Upper lobe of left lung (tissue), 6 donors: ENCODE measurements at regions not wholly inside any gene's neighbourhood (a gene's known extent, or its start where the extent isn't known, plus 50 kb on each side); places are given as distances from the start of the nearest gene placed in this dataset.

Experiments
- ATAC-seq, 2 donors: fragments of 200-7000 bp; cut with Tn5 transposase; one replicate each; pipeline ENCODE4 v1.9.1; 2022; ENCODE audit warnings: mild to moderate bottlenecking in 2 of 2, moderate library complexity in 2 of 2; ENCODE audit not compliant: low FRiP score in 2 of 2
- DNase-seq, 2 donors: peaks; one replicate each; pipeline ENCODE4 v3.0.0-alpha.2; 2019 to 2020
- H3K27ac ChIP-seq, 4 donors: fragments of 200-600 bp; sonication (generic); one replicate each; pipeline ENCODE4 v1.5.1; 2016 to 2019
- H3K27me3 ChIP-seq, 4 donors: fragments of 200-600 bp; sonication (generic); one replicate each; pipeline ENCODE4 v1.5.1; 2017 to 2019
- H3K36me3 ChIP-seq, 4 donors: fragments of 200-600 bp; sonication (generic); one replicate each; pipeline ENCODE4 v1.5.1; 2016 to 2019
- H3K4me1 ChIP-seq, 4 donors: fragments of 200-600 bp; sonication (generic); one replicate each; pipeline ENCODE4 v1.5.1; 2018 to 2019
- H3K4me3 ChIP-seq, 4 donors: fragments of 200-600 bp; sonication (generic); one replicate each; pipeline ENCODE4 v1.5.1; 2017 to 2019; ENCODE audit warnings: mild to moderate bottlenecking in 2 of 4, moderate library complexity in 1 of 4
- H3K9me3 ChIP-seq, 4 donors: fragments of 200-600 bp; sonication (generic); one replicate each; pipeline ENCODE4 v1.5.1; 2018 to 2019
- EP300 ChIP-seq, 4 donors: sonication (generic); formaldehyde crosslinking; IDR thresholded peaks; one replicate each; pipeline ENCODE4 v1.5.1; 2017; ENCODE audit warnings: antibody characterized with exemption in 4 of 4, control low read depth in 2 of 4
- POLR2A ChIP-seq, 4 donors: fragments of 450-650 bp; IDR thresholded peaks; one replicate each; pipeline ENCODE4 v1.5.1; 2016 to 2017; ENCODE audit warnings: antibody characterized with exemption in 4 of 4, mild to moderate bottlenecking in 2 of 4
- POLR2AphosphoS5 ChIP-seq, 2 donors: sonication (generic); formaldehyde crosslinking; IDR thresholded peaks; one replicate each; pipeline ENCODE4 v1.5.1; 2017; ENCODE audit warnings: antibody characterized with exemption in 2 of 2
- WGBS, 2 donors: methylation state at CpG; one replicate each; pipeline ENCODE4 v1.1.5; 2017 to 2018; 5-methylcytosine and 5-hydroxymethylcytosine counted together
- TF ChIP-seq, protein P1 (sequence below), 6 experiments: fragments of 450-650 bp in 4 of 6; fragments of 200-600 bp in 2 of 6; sonication (generic) in 2 of 6; IDR thresholded peaks; one replicate each; pipeline ENCODE4 v1.5.1; 2016 to 2019; ENCODE audit warnings: antibody characterized with exemption in 6 of 6
- donor health status: DM: no; HTN: no; CAD: no; lungs with moderate emphysema.
- donor health status: DM: no; HTN: yes; CAD: no; lungs with severe emphysema.

DNA sequence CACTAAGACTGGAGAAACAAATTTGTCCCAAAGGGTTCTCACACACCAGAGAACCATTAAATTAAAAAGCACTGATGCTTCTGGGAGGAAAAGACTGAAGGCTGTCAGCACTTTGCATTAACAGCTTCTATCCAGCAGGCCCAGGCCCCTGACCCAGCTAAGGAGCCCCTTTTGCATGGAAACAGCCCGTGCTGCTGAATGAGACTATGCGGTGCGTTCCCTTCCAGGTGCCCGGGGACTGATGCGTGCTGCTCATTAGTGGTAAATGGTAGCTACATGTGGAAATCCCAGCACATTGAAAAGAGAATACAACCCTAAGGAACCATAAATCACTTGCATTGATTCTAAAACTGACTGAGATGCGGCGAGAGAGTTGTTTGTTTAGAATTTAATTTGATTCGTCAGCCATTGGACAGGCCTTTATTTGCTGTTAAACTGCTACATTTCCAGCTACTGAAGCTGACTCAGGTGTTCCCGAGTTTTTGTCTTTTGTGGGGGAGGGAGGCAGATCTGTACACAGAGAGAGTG, 351.0 kb upstream of the SLC24A2 start:
- TF ChIP-seq POLR2AphosphoS5 (IDR thresholded peaks at IDR 0.05), result no peak
- TF ChIP-seq POLR2A (IDR thresholded peaks at IDR 0.05), result no peak
- TF ChIP-seq, protein P1, sequence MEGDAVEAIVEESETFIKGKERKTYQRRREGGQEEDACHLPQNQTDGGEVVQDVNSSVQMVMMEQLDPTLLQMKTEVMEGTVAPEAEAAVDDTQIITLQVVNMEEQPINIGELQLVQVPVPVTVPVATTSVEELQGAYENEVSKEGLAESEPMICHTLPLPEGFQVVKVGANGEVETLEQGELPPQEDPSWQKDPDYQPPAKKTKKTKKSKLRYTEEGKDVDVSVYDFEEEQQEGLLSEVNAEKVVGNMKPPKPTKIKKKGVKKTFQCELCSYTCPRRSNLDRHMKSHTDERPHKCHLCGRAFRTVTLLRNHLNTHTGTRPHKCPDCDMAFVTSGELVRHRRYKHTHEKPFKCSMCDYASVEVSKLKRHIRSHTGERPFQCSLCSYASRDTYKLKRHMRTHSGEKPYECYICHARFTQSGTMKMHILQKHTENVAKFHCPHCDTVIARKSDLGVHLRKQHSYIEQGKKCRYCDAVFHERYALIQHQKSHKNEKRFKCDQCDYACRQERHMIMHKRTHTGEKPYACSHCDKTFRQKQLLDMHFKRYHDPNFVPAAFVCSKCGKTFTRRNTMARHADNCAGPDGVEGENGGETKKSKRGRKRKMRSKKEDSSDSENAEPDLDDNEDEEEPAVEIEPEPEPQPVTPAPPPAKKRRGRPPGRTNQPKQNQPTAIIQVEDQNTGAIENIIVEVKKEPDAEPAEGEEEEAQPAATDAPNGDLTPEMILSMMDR (IDR thresholded peaks at IDR 0.05), result no peak
- TF ChIP-seq EP300 (IDR thresholded peaks at IDR 0.05), result no peak
- WGBS, 2 donors, result 93 to 95% methylated on average over 9 of the region's 9 CpGs
- H3K4me3 ChIP-seq, result no peak overlapping the region
- ATAC-seq, result no peak
- no peak for DNase-seq
- no peak overlapping the region for H3K27ac ChIP-seq
- H3K36me3 ChIP-seq, result no peaks in the 10 kb centered on the region
- H3K9me3 ChIP-seq, result no peaks in the 10 kb centered on the region
- no peaks in the 10 kb centered on the region for H3K27me3 ChIP-seq
- H3K4me1 ChIP-seq, result no peaks in the 10 kb centered on the region

DNA sequence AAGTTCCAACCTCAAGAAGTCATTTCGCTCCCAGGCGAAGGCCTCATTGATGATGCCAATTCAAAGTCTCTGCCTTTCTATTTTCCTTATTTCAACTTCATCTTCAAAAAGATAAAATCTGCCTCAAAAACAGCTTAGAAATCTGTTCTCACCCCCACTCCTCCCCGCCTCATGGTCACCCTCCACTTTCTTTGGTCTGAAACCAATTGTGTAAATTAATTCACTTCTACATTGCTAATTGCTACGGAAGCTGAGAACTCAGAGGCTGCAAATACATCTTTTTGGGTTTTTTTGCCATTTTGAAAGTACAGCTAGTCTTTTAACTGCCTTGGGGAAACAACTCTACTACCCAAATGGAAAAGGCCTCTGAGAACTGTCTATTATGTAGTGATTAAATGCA, 350.0 kb upstream of the SLC24A2 start:
- no peaks in the 10 kb centered on the region for H3K4me1 ChIP-seq
- no peak for ATAC-seq
- WGBS, 2 donors, result 97 to 98% methylated on average over 4 of the region's 4 CpGs
- TF ChIP-seq, protein P1 (IDR thresholded peaks at IDR 0.05), result no peak
- TF ChIP-seq EP300 (IDR thresholded peaks at IDR 0.05) (no peak), POLR2AphosphoS5 (IDR thresholded peaks at IDR 0.05) (no peak), POLR2A (IDR thresholded peaks at IDR 0.05) (no peak)
- no peaks in the 10 kb centered on the region for H3K27me3 ChIP-seq
- no peaks in the 10 kb centered on the region for H3K36me3 ChIP-seq
- no peak overlapping the region for H3K4me3 ChIP-seq
- DNase-seq, result no peak
- no peaks in the 10 kb centered on the region for H3K9me3 ChIP-seq
- no peak overlapping the region for H3K27ac ChIP-seq

DNA sequence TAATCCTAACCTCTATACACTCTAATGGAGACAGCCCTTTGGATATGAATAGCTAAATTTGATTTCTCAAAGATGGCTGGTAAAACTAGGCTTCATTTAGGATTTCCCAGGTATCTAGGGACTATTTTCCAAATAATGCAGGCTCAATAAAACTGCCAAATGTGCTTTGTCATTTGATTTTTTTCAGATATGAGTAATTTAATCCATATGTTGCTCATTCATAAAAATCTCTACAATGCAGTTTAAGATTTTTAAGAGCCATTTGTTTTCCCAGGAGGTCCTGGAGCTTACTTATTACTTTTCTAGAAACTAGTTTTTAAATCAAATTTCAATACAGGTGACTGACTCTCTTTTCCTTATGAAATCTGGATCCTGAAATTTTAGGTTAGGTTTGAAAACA, 349.3 kb upstream of the SLC24A2 start:
- Histone ChIP-seq H3K36me3 (no peaks in the 10 kb centered on the region), H3K4me1 (no peaks in the 10 kb centered on the region), H3K9me3 (no peaks in the 10 kb centered on the region), H3K27me3 (no peaks in the 10 kb centered on the region), H3K27ac (no peak overlapping the region), H3K4me3 (no peak overlapping the region)
- no peak for ATAC-seq
- TF ChIP-seq, protein P1 (IDR thresholded peaks at IDR 0.05), result no peak
- TF ChIP-seq EP300 (IDR thresholded peaks at IDR 0.05), result no peak
- TF ChIP-seq POLR2A (IDR thresholded peaks at IDR 0.05), result no peak
- no peak for TF ChIP-seq POLR2AphosphoS5 (IDR thresholded peaks at IDR 0.05)
- DNase-seq, result no peak

DNA sequence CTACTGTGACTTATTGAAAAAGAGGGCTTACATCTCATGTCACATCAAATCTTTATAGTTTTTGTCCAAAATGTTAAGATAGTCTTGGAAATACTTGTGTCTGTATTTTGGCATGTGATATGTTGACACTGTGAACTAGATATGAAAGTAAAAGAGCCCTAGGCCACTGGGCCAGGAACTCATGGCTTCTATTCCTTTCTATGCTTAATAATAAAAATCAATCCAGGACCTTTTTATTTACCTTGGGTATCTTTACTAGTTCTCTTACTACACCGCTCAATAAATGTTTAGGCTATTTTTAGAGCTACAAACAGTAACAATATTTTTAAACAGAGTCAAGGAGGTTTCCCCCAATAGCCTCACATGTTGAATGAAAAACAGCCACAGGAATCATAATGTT, 348.6 kb upstream of the SLC24A2 start:
- Histone ChIP-seq H3K9me3 (no peaks in the 10 kb centered on the region), H3K4me3 (no peak overlapping the region), H3K4me1 (no peaks in the 10 kb centered on the region), H3K36me3 (no peaks in the 10 kb centered on the region), H3K27me3 (no peaks in the 10 kb centered on the region), H3K27ac (no peak overlapping the region)
- TF ChIP-seq POLR2AphosphoS5 (IDR thresholded peaks at IDR 0.05), result no peak
- TF ChIP-seq EP300 (IDR thresholded peaks at IDR 0.05), result no peak
- TF ChIP-seq, protein P1 (IDR thresholded peaks at IDR 0.05), result no peak
- no peak for TF ChIP-seq POLR2A (IDR thresholded peaks at IDR 0.05)
- ATAC-seq, result no peak
- DNase-seq, result no peak
- WGBS, 2 donors, result 75 to 85% methylated on average over 1 of the region's 1 CpG

DNA sequence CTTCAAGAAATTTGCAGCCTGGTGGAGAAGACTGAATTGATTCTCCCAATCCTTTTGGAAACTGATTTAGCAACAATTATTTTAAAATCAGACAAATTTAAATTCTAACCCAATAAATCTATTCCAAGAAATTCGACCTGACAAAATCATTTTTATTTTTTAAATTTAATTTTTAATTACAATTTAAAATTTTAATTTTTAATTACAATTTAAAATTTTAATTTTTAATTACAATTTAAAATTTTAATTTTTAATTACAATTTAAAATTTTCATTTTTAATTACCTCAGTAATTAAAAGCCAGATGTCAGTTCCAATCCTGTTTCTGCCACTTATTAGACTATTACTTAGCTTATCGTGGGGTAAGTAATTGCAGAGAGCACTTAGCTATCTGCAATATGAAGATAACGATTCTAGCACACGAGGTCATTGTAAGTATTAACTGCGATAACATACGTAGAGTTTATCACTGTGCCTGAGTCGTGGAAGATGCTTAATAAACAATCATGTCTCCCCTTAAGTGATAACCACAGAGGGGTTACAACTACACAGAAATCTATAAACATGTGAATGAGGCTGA, 346.4 kb upstream of the SLC24A2 start:
- ATAC-seq (no peak), DNase-seq (no peak)
- Histone ChIP-seq H3K27ac (no peak overlapping the region), H3K4me1 (no peaks in the 10 kb centered on the region), H3K27me3 (no peaks in the 10 kb centered on the region), H3K9me3 (no peaks in the 10 kb centered on the region), H3K4me3 (no peak overlapping the region), H3K36me3 (no peaks in the 10 kb centered on the region)
- TF ChIP-seq, protein P1 (IDR thresholded peaks at IDR 0.05), result no peak
- TF ChIP-seq POLR2AphosphoS5 (IDR thresholded peaks at IDR 0.05), result no peak
- 64 to 71% methylated on average over 7 of the region's 7 CpGs for WGBS, 2 donors
